HG02642 (cell line): ENCODE measurements at regions not wholly inside any gene's neighbourhood (a gene's known extent, or its start where the extent isn't known, plus 50 kb on each side); places are given as distances from the start of the nearest gene placed in this dataset.

Experiments used
- ATAC-seq: cut with Tn5 transposase; IDR thresholded peaks from one replicate; pipeline ENCODE4 v1.9.1; 2021; ENCODE audit warnings: mild to moderate bottlenecking; ENCODE audit not compliant: unreplicated experiment, poor library complexity

- ATAC-seq: no peak
These were observed 1691.5 kb upstream of the SLC10A2 start for GRCh38 chr13:104757712-104758111.

- ATAC-seq: no peak
These were observed 1684.2 kb upstream of the SLC10A2 start for GRCh38 chr13:104750377-104750776.

GRCh38 chr13:104740641-104741222 lies 1674.5 kb upstream of the SLC10A2 start:
- no peak for ATAC-seq

GRCh38 chr13:104737713-104738112 lies 1671.5 kb upstream of the SLC10A2 start:
- no peak for ATAC-seq

GRCh38 chr13:104733427-104733826 lies 1667.2 kb upstream of the SLC10A2 start:
- ATAC-seq: no peak

GRCh38 chr13:104715111-104715510 lies 1648.9 kb upstream of the SLC10A2 start:
- no peak for ATAC-seq

- no peak for ATAC-seq
These were observed 1639.0 kb upstream of the SLC10A2 start for GRCh38 chr13:104705031-104705750.

GRCh38 chr13:104701591-104701990 lies 1635.4 kb upstream of the SLC10A2 start:
- ATAC-seq: no peak

GRCh38 chr13:104694397-104694796 lies 1628.2 kb upstream of the SLC10A2 start:
- ATAC-seq: no peak

- no peak for ATAC-seq
These were observed 1626.9 kb upstream of the SLC10A2 start for GRCh38 chr13:104693126-104693525.

GRCh38 chr13:104691767-104692467 lies 1625.7 kb upstream of the SLC10A2 start:
- no peak for ATAC-seq

- no peak for ATAC-seq
These were observed 1620.3 kb upstream of the SLC10A2 start for GRCh38 chr13:104686484-104686883.

- no peak for ATAC-seq
These were observed 1617.6 kb upstream of the SLC10A2 start for GRCh38 chr13:104683789-104684188.

GRCh38 chr13:104678161-104678560 lies 1611.9 kb upstream of the SLC10A2 start:
- no peak for ATAC-seq

- ATAC-seq: no peak
These were observed 1605.7 kb upstream of the SLC10A2 start for GRCh38 chr13:104671901-104672300.

GRCh38 chr13:104657196-104657595 lies 1591.0 kb upstream of the SLC10A2 start:
- no peak for ATAC-seq

- no peak for ATAC-seq
These were observed 1584.2 kb upstream of the SLC10A2 start for GRCh38 chr13:104650431-104650830.

GRCh38 chr13:104648291-104648690 lies 1582.1 kb upstream of the SLC10A2 start:
- no peak for ATAC-seq

GRCh38 chr13:104645786-104646185 lies 1579.6 kb upstream of the SLC10A2 start:
- no peak for ATAC-seq

- no peak for ATAC-seq
These were observed 1575.1 kb upstream of the SLC10A2 start for GRCh38 chr13:104641309-104641708.

GRCh38 chr13:104635879-104636278 lies 1569.7 kb upstream of the SLC10A2 start:
- no peak for ATAC-seq
